ENCODE measurements at regions not wholly inside any gene's neighbourhood (a gene's known extent, or its start where the extent isn't known, plus 50 kb on each side); places are given as distances from the start of the nearest gene placed in this dataset.
"Not testable (repeated sequence)": the region's sequence is repeated elsewhere in the genome, so short reads cannot be mapped to it uniquely, and the experiment has no call there.

- DNase-seq (ENCODE audit: low read depth), result no peak
Measured at GRCh38 chr13:90797335-90797734, 550.2 kb upstream of the MIR17HG start.

- no peak for DNase-seq (ENCODE audit: low read depth)
Measured at GRCh38 chr13:90798381-90798780, 549.1 kb upstream of the MIR17HG start.

GRCh38 chr13:90800082-90800746 is 547.3 kb upstream of the MIR17HG start:
- DNase-seq (ENCODE audit: low read depth), result peak; percentile 89

GRCh38 chr13:90801621-90802020 is 545.9 kb upstream of the MIR17HG start:
- DNase-seq (ENCODE audit: low read depth), result no peak

- DNase-seq (ENCODE audit: low read depth), result no peak
Measured at GRCh38 chr13:90803210-90803609, 544.3 kb upstream of the MIR17HG start.

- DNase-seq (ENCODE audit: low read depth), result no peak
Measured at GRCh38 chr13:90806016-90806615, 541.4 kb upstream of the MIR17HG start.

- DNase-seq (ENCODE audit: low read depth), result no peak
Measured at GRCh38 chr13:90806892-90807291, 540.6 kb upstream of the MIR17HG start.

GRCh38 chr13:90808838-90809237 is 538.6 kb upstream of the MIR17HG start:
- DNase-seq (ENCODE audit: low read depth), result no peak

- DNase-seq (ENCODE audit: low read depth), result no peak
Measured at GRCh38 chr13:90824032-90824431, 523.5 kb upstream of the MIR17HG start.

- no peak for DNase-seq (ENCODE audit: low read depth)
Measured at GRCh38 chr13:90826688-90827087, 520.8 kb upstream of the MIR17HG start.

- no peak for DNase-seq (ENCODE audit: low read depth)
Measured at GRCh38 chr13:90830782-90831181, 516.7 kb upstream of the MIR17HG start.

GRCh38 chr13:90833951-90834350 is 513.5 kb upstream of the MIR17HG start:
- no peak for DNase-seq (ENCODE audit: low read depth)

GRCh38 chr13:90834700-90835099 is 512.8 kb upstream of the MIR17HG start:
- no peak for DNase-seq (ENCODE audit: low read depth)

- no peak for DNase-seq (ENCODE audit: low read depth)
Measured at GRCh38 chr13:90835826-90836225, 511.7 kb upstream of the MIR17HG start.

GRCh38 chr13:90838317-90838960 is 509.0 kb upstream of the MIR17HG start:
- DNase-seq (ENCODE audit: low read depth), result no peak

GRCh38 chr13:90839061-90839460 is 508.4 kb upstream of the MIR17HG start:
- DNase-seq (ENCODE audit: low read depth), result no peak

GRCh38 chr13:90846936-90847335 is 500.6 kb upstream of the MIR17HG start:
- DNase-seq (ENCODE audit: low read depth), result no peak

- DNase-seq (ENCODE audit: low read depth), result not testable (repeated sequence)
Measured at GRCh38 chr13:90853666-90854065, 493.8 kb upstream of the MIR17HG start.

- no peak for DNase-seq (ENCODE audit: low read depth)
Measured at GRCh38 chr13:90857921-90858320, 489.6 kb upstream of the MIR17HG start.

- DNase-seq (ENCODE audit: low read depth), result no peak
Measured at GRCh38 chr13:90866006-90866405, 481.5 kb upstream of the MIR17HG start.

GRCh38 chr13:90867336-90867683 is 480.2 kb upstream of the MIR17HG start:
- peak; percentile 31 for DNase-seq (ENCODE audit: low read depth)

- no peak for DNase-seq (ENCODE audit: low read depth)
Measured at GRCh38 chr13:90868321-90868920, 479.1 kb upstream of the MIR17HG start.

- no peak for DNase-seq (ENCODE audit: low read depth)
Measured at GRCh38 chr13:90869580-90869979, 477.9 kb upstream of the MIR17HG start.

Data from CMK (cell line).